ENCODE measurements at regions not wholly inside any gene's neighbourhood (a gene's known extent, or its start where the extent isn't known, plus 50 kb on each side); places are given as distances from the start of the nearest gene placed in this dataset.

GRCh38 chr4:52343595-52343994 is 292.5 kb downstream of the SPATA18 start:
- Histone ChIP-seq H3K27me3 (ENCODE audit: low read depth) (no peaks in the 10 kb centered on the region), H3K27ac (no peak overlapping the region), H3K9me3 (no peaks in the 10 kb centered on the region), H3K4me3 (no peak overlapping the region), H3K36me3 (no peaks in the 10 kb centered on the region), H3K4me1 (no peaks in the 10 kb centered on the region)
- TF ChIP-seq CTCF (IDR thresholded peaks at IDR 0.05): no peak
- intact Hi-C loops (cut with DNase I): no loop called here
- no peak for ATAC-seq
- no peak for DNase-seq

GRCh38 chr4:52350926-52351325 is 299.8 kb downstream of the SPATA18 start:
- DNase-seq: no peak
- no peak overlapping the region for H3K27ac ChIP-seq
- no peaks in the 10 kb centered on the region for H3K27me3 ChIP-seq (ENCODE audit: low read depth)
- no peaks in the 10 kb centered on the region for H3K36me3 ChIP-seq
- TF ChIP-seq CTCF (IDR thresholded peaks at IDR 0.05): no peak
- no peak overlapping the region for H3K4me3 ChIP-seq
- H3K4me1 ChIP-seq: no peaks in the 10 kb centered on the region
- no peaks in the 10 kb centered on the region for H3K9me3 ChIP-seq
- no peak for ATAC-seq
- intact Hi-C loops (cut with DNase I): no loop called here

- Histone ChIP-seq H3K36me3 (no peaks in the 10 kb centered on the region), H3K27me3 (ENCODE audit: low read depth) (no peaks in the 10 kb centered on the region), H3K9me3 (no peaks in the 10 kb centered on the region), H3K27ac (no peak overlapping the region), H3K4me1 (no peaks in the 10 kb centered on the region), H3K4me3 (no peak overlapping the region)
- ATAC-seq: no peak
- no peak for TF ChIP-seq CTCF (IDR thresholded peaks at IDR 0.05)
- intact Hi-C loops (cut with DNase I): no loop called here
- no peak for DNase-seq
Observed at GRCh38 chr4:52358366-52358765, 300.7 kb downstream of the USP46 start.

GRCh38 chr4:52358883-52359321 is 300.2 kb downstream of the USP46 start:
- ATAC-seq (no peak), DNase-seq (no peak)
- no peak overlapping the region for H3K27ac ChIP-seq
- H3K27me3 ChIP-seq (ENCODE audit: low read depth): no peaks in the 10 kb centered on the region
- no peaks in the 10 kb centered on the region for H3K36me3 ChIP-seq
- no peaks in the 10 kb centered on the region for H3K4me1 ChIP-seq
- TF ChIP-seq CTCF (IDR thresholded peaks at IDR 0.05): no peak
- H3K4me3 ChIP-seq: no peak overlapping the region
- intact Hi-C loops (cut with DNase I): no loop called here
- H3K9me3 ChIP-seq: no peaks in the 10 kb centered on the region

GRCh38 chr4:52366191-52366590 is 292.9 kb downstream of the USP46 start:
- Histone ChIP-seq H3K4me1 (no peaks in the 10 kb centered on the region), H3K27me3 (ENCODE audit: low read depth) (no peaks in the 10 kb centered on the region), H3K27ac (no peak overlapping the region), H3K4me3 (no peak overlapping the region), H3K9me3 (no peaks in the 10 kb centered on the region), H3K36me3 (no peaks in the 10 kb centered on the region)
- intact Hi-C loops (cut with DNase I): no loop called here
- DNase-seq (no peak), ATAC-seq (no peak)
- no peak for TF ChIP-seq CTCF (IDR thresholded peaks at IDR 0.05)

GRCh38 chr4:52366621-52367020 is 292.5 kb downstream of the USP46 start:
- intact Hi-C loops (cut with DNase I): no loop called here
- ATAC-seq: no peak

More at GRCh38 chr4:52366621-52367020, 292.5 kb downstream of the USP46 start:
- H3K27me3 ChIP-seq (ENCODE audit: low read depth): no peaks in the 10 kb centered on the region
- H3K9me3 ChIP-seq: no peaks in the 10 kb centered on the region
- no peak for TF ChIP-seq CTCF (IDR thresholded peaks at IDR 0.05)
- no peak overlapping the region for H3K4me3 ChIP-seq
- H3K36me3 ChIP-seq: no peaks in the 10 kb centered on the region
- no peaks in the 10 kb centered on the region for H3K4me1 ChIP-seq
- H3K27ac ChIP-seq: no peak overlapping the region
- DNase-seq: no peak

Data from lower lobe of right lung (tissue), 2 donors.